Panc1 (cell line): ENCODE measurements at regions not wholly inside any gene's neighbourhood (a gene's known extent, or its start where the extent isn't known, plus 50 kb on each side); places are given as distances from the start of the nearest gene placed in this dataset.

Experiments
- ATAC-seq: fragments of 200-7000 bp; cut with Tn5 transposase; 2 replicates; pipeline ENCODE4 v1.9.1; 2020; ENCODE audit warnings: mild to moderate bottlenecking, moderate library complexity
- BruUV-seq: library from RNA; stranded (reverse); fragments of 400-500 nt; replicated peaks from 2 replicates; lab custom pipeline; 2021; lab: Mats Ljungman, UMichigan
- CTCF ChIA-PET: fragments of 300-600 bp; sonication (Branson Sonifier 250); formaldehyde crosslinking; loops from one replicate; lab custom pipeline; 2022; ENCODE audit warnings: antibody characterized with exemption; lab: Charles Lee
- POLR2A ChIA-PET: fragments of 300-600 bp; sonication (Branson Sonifier 250); formaldehyde crosslinking; loops from one replicate; lab custom pipeline; 2022; ENCODE audit warnings: antibody characterized with exemption; lab: Charles Lee
- DNase-seq: peaks from one replicate; pipeline ENCODE4 v3.0.0-alpha.2; 2010; ENCODE audit warnings: low read depth, low spot score
- H3K27ac ChIP-seq: 2 replicates; pipeline ENCODE4 v1.5.1; 2011; ENCODE audit warnings: mild to moderate bottlenecking, low read length, inconsistent platforms
- H3K27me3 ChIP-seq: fragments of 200-500 bp; sonication (Bioruptor generic); 2 replicates; pipeline ENCODE4 v1.6.0; 2014; ENCODE audit warnings: low read length, inconsistent platforms; ENCODE audit not compliant: control insufficient read depth, insufficient read depth
- H3K36me3 ChIP-seq: fragments of 200-500 bp; sonication (Bioruptor generic); 2 replicates; pipeline ENCODE4 v1.5.1; 2014; ENCODE audit warnings: inconsistent platforms, mild to moderate bottlenecking, low read length, moderate library complexity; ENCODE audit not compliant: control insufficient read depth, insufficient read depth
- H3K4me1 ChIP-seq: 2 replicates; pipeline ENCODE4 v1.5.1; 2011; ENCODE audit warnings: inconsistent platforms, mild to moderate bottlenecking, low read length, moderate library complexity; ENCODE audit not compliant: control insufficient read depth, insufficient read depth
- H3K4me3 ChIP-seq, 2 experiments: 2 replicates each; pipeline ENCODE4 v1.5.1; 2011 to 2012; ENCODE audit warnings: low read depth in 2 of 2, low read length in 2 of 2, mild to moderate bottlenecking in 2 of 2, inconsistent platforms in 1 of 2, moderate library complexity in 1 of 2
- H3K9me3 ChIP-seq: fragments of 200-500 bp; sonication (Bioruptor generic); 2 replicates; pipeline ENCODE4 v1.5.1; 2014; ENCODE audit warnings: low read depth, mild to moderate bottlenecking, inconsistent platforms, low read length, moderate library complexity; ENCODE audit not compliant: control insufficient read depth, insufficient read depth
- CTCF ChIP-seq: fragments of 450-650 bp; IDR thresholded peaks from 2 replicates; pipeline ENCODE4 v1.5.1; 2017; ENCODE audit warnings: mild to moderate bottlenecking
- POLR2AphosphoS5 ChIP-seq: IDR thresholded peaks from 2 replicates; pipeline ENCODE4 v1.6.1; 2012; ENCODE audit warnings: mild to moderate bottlenecking, low read depth, low read length, moderate library complexity
- REST ChIP-seq, 2 experiments: IDR thresholded peaks; 2 replicates each; pipeline ENCODE4 v1.6.1; 2011 to 2012; ENCODE audit warnings: low read depth in 2 of 2, control low read depth in 1 of 2, low read length in 1 of 2, mild to moderate bottlenecking in 1 of 2, moderate library complexity in 1 of 2; ENCODE audit not compliant: insufficient read depth in 1 of 2
- SIN3A ChIP-seq: IDR thresholded peaks from 2 replicates; pipeline ENCODE4 v1.6.1; 2012; ENCODE audit warnings: low read depth, mild to moderate bottlenecking, low read length, moderate library complexity, borderline replicate concordance; ENCODE audit not compliant: insufficient read depth
- TCF7L2 ChIP-seq: IDR thresholded peaks from 2 replicates; pipeline ENCODE4 v1.6.1; 2011; ENCODE audit warnings: mild to moderate bottlenecking, low read depth, low read length, inconsistent platforms
- in situ Hi-C: cut with HindIII; loops from 2 replicates; pipeline ENCODE4 v1.10.0; 2016; ENCODE audit warnings: low sequenced_read_pairs, low pct_unique_long_range_greater_than_20kb
- intact Hi-C: fragments of 100-400 bp; cut with micrococcal nuclease; formaldehyde crosslinking; loops from one replicate; pipeline ENCODE4 v1.10.0; 2022; ENCODE audit not compliant: unreplicated experiment

- Histone ChIP-seq H3K36me3 (no peaks in the 10 kb centered on the region), H3K4me1 (no peaks in the 10 kb centered on the region), H3K4me3 (no peak overlapping the region), H3K9me3 (no peaks in the 10 kb centered on the region), H3K27me3 (peaks cover 2% of the 10 kb centered on the region; the same call in 1 of the 2 replicates), H3K27ac (no peak overlapping the region)
- in situ Hi-C loops, result no loop called here
- intact Hi-C loops, result no loop called here
- DNase-seq (no peak), ATAC-seq (no peak)
- ChIA-PET CTCF (no interaction called here), POLR2A (interaction anchor here (0.6 kb wide), 1 partner anchor 382 kb away, joined by 4 read pairs; no protein-coding TSS in a partner anchor)
- TF ChIP-seq TCF7L2 (no peak), REST (IDR thresholded peaks at IDR 0.05; ENCODE audit: insufficient read depth in 1 of 2, low read depth in 2 of 2, low read length in 1 of 2) (no peak), POLR2AphosphoS5 (no peak), CTCF (no peak), SIN3A (no peak)
- no TSS peak for BruUV-seq
These were observed 118.3 kb downstream of the KCNK1 start for GRCh38 chr1:233732206-233732605.

- no TSS peak for BruUV-seq
- POLR2A ChIA-PET, result interaction anchor here (0.6 kb wide), 1 partner anchor 163 kb away, joined by 3 read pairs; no protein-coding TSS in a partner anchor
- intact Hi-C loops (no loop called here), in situ Hi-C loops (no loop called here)
- Histone ChIP-seq H3K27me3 (peaks cover 6% of the 10 kb centered on the region; the same call in 1 of the 2 replicates), H3K36me3 (no peaks in the 10 kb centered on the region), H3K9me3 (no peaks in the 10 kb centered on the region), H3K4me3 (no peak overlapping the region), H3K27ac (no peak overlapping the region), H3K4me1 (no peaks in the 10 kb centered on the region)
- CTCF ChIA-PET, result no interaction called here
- TF ChIP-seq POLR2AphosphoS5 (no peak), REST (IDR thresholded peaks at IDR 0.05; ENCODE audit: insufficient read depth in 1 of 2, low read depth in 2 of 2, low read length in 1 of 2) (no peak), SIN3A (no peak), TCF7L2 (no peak), CTCF (no peak)
- no peak for ATAC-seq
- DNase-seq, result no peak
These were observed 120.5 kb downstream of the KCNK1 start for GRCh38 chr1:233734456-233734855.
